ENCODE measurements at regions not wholly inside any gene's neighbourhood (a gene's known extent, or its start where the extent isn't known, plus 50 kb on each side); places are given as distances from the start of the nearest gene placed in this dataset.

DNA sequence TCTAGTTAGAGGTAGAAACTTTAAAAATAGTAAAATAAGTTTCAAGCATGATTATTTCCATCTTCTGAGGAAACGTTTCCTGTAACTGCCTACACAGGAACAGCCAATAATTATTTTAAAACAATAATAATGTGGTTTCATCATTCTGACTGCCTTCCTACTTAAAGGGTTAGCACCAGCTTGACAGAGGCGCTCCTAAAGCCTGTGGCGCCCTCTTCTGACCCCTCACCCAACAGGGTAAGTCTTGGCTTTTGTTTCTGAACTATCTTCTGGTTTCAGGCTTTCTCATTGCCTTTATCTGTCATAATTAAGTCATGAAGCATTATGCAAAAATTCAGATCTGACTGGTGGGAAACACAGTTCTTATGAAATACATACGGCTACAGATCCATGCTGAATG lies 96.7 kb downstream of the ITM2A start:
- TF ChIP-seq CTCF (IDR thresholded peaks at IDR 0.05) = peak in 2 of 4 donors; percentile 24 to 27
- TF ChIP-seq POLR2A (IDR thresholded peaks at IDR 0.05) = no peak
